H1 (cell line): ENCODE measurements at regions not wholly inside any gene's neighbourhood (a gene's known extent, or its start where the extent isn't known, plus 50 kb on each side); places are given as distances from the start of the nearest gene placed in this dataset.

Experiments
- ASH2L ChIP-seq: fragments of 200-600, 300-600 bp; sonication (generic); IDR thresholded peaks from one replicate; pipeline ENCODE4 v1.7.1; 2017; ENCODE audit warnings: low read length
- BCL11A ChIP-seq, 2 experiments: IDR thresholded peaks; one replicate each; pipeline ENCODE4 v1.6.1; 2011; ENCODE audit warnings: low read depth in 2 of 2, low read length in 2 of 2, mild to moderate bottlenecking in 2 of 2
- KDM1A ChIP-seq: fragments of 200-600, 300-600 bp; sonication (generic); IDR thresholded peaks from 2 replicates; pipeline ENCODE4 v1.7.1; 2016; ENCODE audit warnings: mild to moderate bottlenecking, low read length, borderline replicate concordance
- RFX5 ChIP-seq: IDR thresholded peaks from 2 replicates; pipeline ENCODE4 v1.6.1; 2011; ENCODE audit warnings: low read depth, low read length, improper control_type of control experiment, borderline replicate concordance
- SP2 ChIP-seq: IDR thresholded peaks from 2 replicates; pipeline ENCODE4 v1.6.1; 2012; ENCODE audit warnings: mild to moderate bottlenecking, low read length, inconsistent platforms

- TF ChIP-seq RFX5 (no peak), KDM1A (no peak), BCL11A (IDR thresholded peaks at IDR 0.05; ENCODE audit: low read depth in 2 of 2, low read length in 2 of 2) (no peak), ASH2L (no peak), SP2 (no peak)
Measured at GRCh38 chr10:113244750-113245149, 294.7 kb downstream of the TCF7L2 start (continued).
